Activated T-cell treated with anti-CD3 and anti-CD28 coated beads, Interleukin-2, amount 50 U/mL, for 72 hours (primary cell): ENCODE measurements at regions not wholly inside any gene's neighbourhood (a gene's known extent, or its start where the extent isn't known, plus 50 kb on each side); places are given as distances from the start of the nearest gene placed in this dataset.

ENCODE experiments used
- ATAC-seq, 2 donors: fragments of 150-1000 bp; cut with Tn5 transposase; replicated peaks in 1 of 2; 2 replicates each; pipeline ENCODE4 v1.10.0; 2021; ENCODE audit warnings: moderate library complexity in 2 of 2, mild to moderate bottlenecking in 1 of 2
- DNase-seq, 2 donors: peaks; one replicate each; pipeline ENCODE4 v3.0.0; 2021 to 2022; ENCODE audit warnings: mixed read lengths in 1 of 2
- H3K27ac Mint-ChIP-seq: one replicate; pipeline ENCODE4 v1.8.0; 2022; ENCODE audit warnings: mild to moderate bottlenecking, moderate library complexity, mixed read lengths
- H3K27me3 Mint-ChIP-seq: one replicate; pipeline ENCODE4 v1.8.0; 2022; ENCODE audit warnings: low read depth, mixed read lengths
- H3K36me3 Mint-ChIP-seq, 2 donors: one replicate each; pipeline ENCODE4 v1.8.0; 2022; ENCODE audit warnings: mixed read lengths in 2 of 2, mild to moderate bottlenecking in 1 of 2; ENCODE audit not compliant: insufficient read depth in 2 of 2
- H3K4me1 Mint-ChIP-seq: one replicate; pipeline ENCODE4 v1.8.0; 2022; ENCODE audit warnings: low read depth, mixed read lengths
- H3K4me3 Mint-ChIP-seq, 2 donors: one replicate each; pipeline ENCODE4 v1.8.0; 2022; ENCODE audit warnings: mild to moderate bottlenecking in 2 of 2, mixed read lengths in 2 of 2, moderate library complexity in 2 of 2
- H3K9me3 Mint-ChIP-seq, 2 donors: one replicate each; pipeline ENCODE4 v1.8.0; 2022; ENCODE audit warnings: mixed read lengths in 2 of 2

DNA sequence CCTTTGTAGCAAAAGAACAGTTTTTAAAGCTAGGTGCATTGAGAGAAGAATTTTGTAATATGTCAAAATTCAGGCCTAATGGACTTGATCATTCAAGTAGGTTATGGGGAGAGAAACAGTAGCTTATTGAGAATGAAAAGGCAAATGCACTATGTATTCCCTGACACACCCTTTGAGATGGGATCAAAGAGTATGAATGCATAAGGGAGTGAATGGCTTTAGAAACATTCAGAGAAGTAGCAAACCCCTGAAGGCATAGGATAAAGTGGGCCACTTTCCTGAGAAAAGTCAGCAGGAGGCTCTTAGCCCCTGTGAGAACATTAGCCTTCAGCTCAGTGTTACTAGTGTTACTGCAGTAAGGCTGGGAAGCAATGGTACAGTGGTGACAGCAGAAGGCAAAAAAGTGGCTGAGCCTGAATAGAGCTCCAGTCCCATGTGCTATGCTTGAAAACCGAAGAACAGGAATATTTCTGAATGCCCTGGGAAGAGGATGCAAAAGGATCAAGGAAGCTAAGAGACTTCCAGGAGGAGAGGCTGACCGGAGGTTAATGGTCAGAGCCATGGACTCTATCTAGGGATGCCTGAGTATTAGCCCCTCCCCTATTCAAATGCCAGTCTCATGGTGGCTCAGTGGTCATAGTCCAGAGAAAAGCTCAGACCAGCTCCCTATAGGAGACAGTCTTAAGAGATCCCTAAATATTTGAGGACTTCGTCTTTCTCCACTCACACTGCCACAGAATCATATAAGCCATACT is 218.2 kb upstream of the SGO1 start:
- H3K27me3 Mint-ChIP-seq: no peaks in the 10 kb centered on the region
- no peak overlapping the region for H3K4me3 Mint-ChIP-seq
- no peaks in the 10 kb centered on the region for H3K4me1 Mint-ChIP-seq
- H3K36me3 Mint-ChIP-seq: no peaks in the 10 kb centered on the region
- ATAC-seq (no peak), DNase-seq (no peak)
- no peaks in the 10 kb centered on the region for H3K9me3 Mint-ChIP-seq
- no peak overlapping the region for H3K27ac Mint-ChIP-seq

DNA sequence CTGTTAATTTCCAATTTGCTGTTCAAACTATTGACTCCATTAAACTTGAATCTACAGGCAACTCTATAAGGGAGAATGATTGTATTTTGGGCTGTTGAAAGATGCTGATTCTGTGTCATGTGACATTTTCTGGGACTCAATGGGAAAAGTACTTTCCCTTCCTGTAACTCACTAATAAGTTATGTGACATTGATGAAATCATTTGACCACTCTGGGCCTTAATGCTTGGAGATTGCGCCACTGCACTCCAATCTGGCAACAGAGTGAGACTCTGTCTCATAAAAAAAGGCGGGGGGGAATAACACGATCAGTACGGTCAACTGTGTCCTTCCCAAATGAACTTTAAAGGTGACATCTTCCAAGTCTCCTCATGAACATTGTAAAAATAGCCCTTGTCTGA is 215.2 kb upstream of the SGO1 start:
- Mint-ChIP-seq H3K4me3 (no peak overlapping the region), H3K27ac (no peak overlapping the region), H3K36me3 (no peaks in the 10 kb centered on the region), H3K4me1 (no peaks in the 10 kb centered on the region), H3K27me3 (no peaks in the 10 kb centered on the region), H3K9me3 (no peaks in the 10 kb centered on the region)
- ATAC-seq (no peak), DNase-seq (no peak)

DNA sequence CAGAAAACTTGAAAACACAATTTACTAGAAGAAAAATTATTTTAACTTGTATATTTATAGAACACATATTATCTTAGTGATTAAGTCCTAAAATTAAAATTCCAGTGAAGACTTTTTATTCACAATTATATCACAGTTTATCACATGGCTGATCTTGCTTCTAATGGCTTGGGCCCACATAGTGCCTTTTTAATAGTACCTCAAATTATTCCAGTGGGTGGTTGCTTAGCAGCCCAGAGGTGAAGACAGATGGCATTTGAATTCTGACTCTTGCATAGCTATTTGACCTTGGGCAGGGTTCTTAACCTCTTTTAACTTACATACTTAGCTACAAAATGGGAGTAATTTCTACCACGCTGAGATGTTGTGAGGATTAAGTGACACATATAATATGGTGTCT is 214.7 kb upstream of the SGO1 start:
- ATAC-seq: no peak
- Mint-ChIP-seq H3K4me1 (no peaks in the 10 kb centered on the region), H3K4me3 (no peak overlapping the region), H3K9me3 (no peaks in the 10 kb centered on the region), H3K27ac (no peak overlapping the region), H3K36me3 (no peaks in the 10 kb centered on the region), H3K27me3 (no peaks in the 10 kb centered on the region)
- no peak for DNase-seq

GRCh38 chr3:20400281-20400680 is 214.3 kb upstream of the SGO1 start:
- DNase-seq (no peak), ATAC-seq (no peak)
- no peak overlapping the region for H3K4me3 Mint-ChIP-seq
- H3K9me3 Mint-ChIP-seq: no peaks in the 10 kb centered on the region
- no peak overlapping the region for H3K27ac Mint-ChIP-seq
- H3K36me3 Mint-ChIP-seq: no peaks in the 10 kb centered on the region
- H3K4me1 Mint-ChIP-seq: no peaks in the 10 kb centered on the region
- no peaks in the 10 kb centered on the region for H3K27me3 Mint-ChIP-seq

DNA sequence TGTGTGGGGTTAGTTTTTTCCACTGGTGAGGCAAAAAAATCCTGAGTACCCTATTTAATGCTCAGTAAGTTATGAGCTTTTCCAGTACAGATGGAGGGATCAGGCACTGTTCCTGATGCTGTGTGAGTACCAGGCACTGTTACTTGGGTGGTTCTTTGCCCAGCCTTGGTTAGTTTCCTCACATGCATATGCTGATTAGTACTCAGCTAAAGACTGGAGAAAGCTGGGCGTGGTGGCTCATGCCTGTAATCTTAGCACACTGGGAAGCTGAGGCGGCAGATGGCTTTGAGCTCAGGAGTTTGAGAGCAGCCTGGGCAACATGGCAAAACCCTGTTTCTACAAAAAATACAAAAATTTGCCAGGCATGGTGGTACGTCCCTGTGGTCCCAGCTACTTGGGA is 210.3 kb upstream of the SGO1 start:
- no peak for DNase-seq
- no peaks in the 10 kb centered on the region for H3K9me3 Mint-ChIP-seq
- H3K4me1 Mint-ChIP-seq: no peaks in the 10 kb centered on the region
- no peak for ATAC-seq
- no peak overlapping the region for H3K27ac Mint-ChIP-seq
- no peaks in the 10 kb centered on the region for H3K36me3 Mint-ChIP-seq
- no peak overlapping the region for H3K4me3 Mint-ChIP-seq
- no peaks in the 10 kb centered on the region for H3K27me3 Mint-ChIP-seq

DNA sequence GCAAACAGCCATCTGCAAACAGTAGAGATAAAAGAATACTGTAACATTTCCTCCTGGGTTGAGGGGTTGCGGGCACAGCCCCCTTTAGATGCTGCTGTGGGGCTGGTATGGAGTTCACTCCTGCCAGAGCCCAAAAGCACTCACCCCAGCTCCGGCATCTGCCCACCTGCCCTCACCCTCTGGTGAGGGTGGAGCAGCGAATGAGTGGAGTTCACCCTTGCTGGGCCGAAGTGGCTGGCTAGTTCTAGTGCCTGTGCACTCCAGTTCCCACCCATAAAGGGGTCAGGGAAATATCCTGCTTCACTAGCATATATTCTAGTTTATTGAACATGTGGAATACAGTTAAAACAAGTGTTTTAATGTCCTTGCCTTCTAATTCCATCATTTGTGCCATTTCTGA is 209.7 kb upstream of the SGO1 start:
- H3K9me3 Mint-ChIP-seq: no peaks in the 10 kb centered on the region
- no peaks in the 10 kb centered on the region for H3K27me3 Mint-ChIP-seq
- no peaks in the 10 kb centered on the region for H3K36me3 Mint-ChIP-seq
- ATAC-seq: no peak
- no peak overlapping the region for H3K4me3 Mint-ChIP-seq
- no peak overlapping the region for H3K27ac Mint-ChIP-seq
- H3K4me1 Mint-ChIP-seq: no peaks in the 10 kb centered on the region
- no peak for DNase-seq

DNA sequence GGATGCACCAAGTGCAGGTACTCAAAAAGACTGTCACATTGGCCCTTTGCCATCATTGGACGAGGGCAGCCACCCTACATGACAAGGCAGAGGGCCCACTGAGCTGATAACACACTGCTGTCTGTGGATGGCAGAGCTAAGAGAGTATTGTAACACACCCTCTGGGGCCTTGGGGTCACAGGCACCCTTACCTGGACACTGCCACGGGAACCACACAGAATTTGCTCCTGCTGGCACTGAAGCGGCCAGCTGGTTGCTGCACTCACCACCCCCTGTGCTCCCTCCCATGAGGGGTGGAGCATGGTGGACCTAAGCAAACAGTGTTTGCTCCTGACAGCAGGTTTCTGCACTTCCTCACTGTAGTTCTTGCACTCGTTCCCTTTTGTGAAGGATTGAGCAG is 208.2 kb upstream of the SGO1 start:
- Mint-ChIP-seq H3K4me3 (no peak overlapping the region), H3K9me3 (no peaks in the 10 kb centered on the region), H3K36me3 (no peaks in the 10 kb centered on the region), H3K4me1 (no peaks in the 10 kb centered on the region), H3K27me3 (no peaks in the 10 kb centered on the region), H3K27ac (no peak overlapping the region)
- no peak for ATAC-seq
- DNase-seq: no peak

- Mint-ChIP-seq H3K4me1 (no peaks in the 10 kb centered on the region), H3K9me3 (no peaks in the 10 kb centered on the region), H3K27ac (no peak overlapping the region), H3K4me3 (no peak overlapping the region), H3K36me3 (no peaks in the 10 kb centered on the region), H3K27me3 (no peaks in the 10 kb centered on the region)
- ATAC-seq (no peak), DNase-seq (no peak)
Measured at GRCh38 chr3:20391644-20392043, 205.6 kb upstream of the SGO1 start.

DNA sequence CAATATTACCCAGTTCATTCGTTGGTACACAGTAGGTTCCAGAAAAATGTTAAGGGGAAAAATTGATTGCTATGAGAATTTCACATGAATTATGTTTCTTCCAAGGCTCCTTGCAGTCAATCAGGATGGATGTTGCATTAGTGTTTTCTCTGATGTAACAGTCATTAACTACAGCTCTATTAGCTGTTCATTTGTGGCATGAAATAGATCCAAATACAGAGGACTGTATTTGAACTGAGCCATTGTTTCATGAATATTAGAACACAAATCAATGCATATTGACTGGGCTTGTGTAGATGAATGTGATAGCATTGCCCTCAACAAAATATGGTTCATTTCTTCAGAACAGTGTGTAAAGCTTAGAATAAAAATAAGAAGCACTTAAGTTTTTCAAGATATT is 203.0 kb upstream of the SGO1 start:
- Mint-ChIP-seq H3K27ac (no peak overlapping the region), H3K9me3 (no peaks in the 10 kb centered on the region), H3K27me3 (no peaks in the 10 kb centered on the region), H3K4me1 (no peaks in the 10 kb centered on the region), H3K4me3 (no peak overlapping the region), H3K36me3 (no peaks in the 10 kb centered on the region)
- no peak for DNase-seq
- ATAC-seq: no peak

DNA sequence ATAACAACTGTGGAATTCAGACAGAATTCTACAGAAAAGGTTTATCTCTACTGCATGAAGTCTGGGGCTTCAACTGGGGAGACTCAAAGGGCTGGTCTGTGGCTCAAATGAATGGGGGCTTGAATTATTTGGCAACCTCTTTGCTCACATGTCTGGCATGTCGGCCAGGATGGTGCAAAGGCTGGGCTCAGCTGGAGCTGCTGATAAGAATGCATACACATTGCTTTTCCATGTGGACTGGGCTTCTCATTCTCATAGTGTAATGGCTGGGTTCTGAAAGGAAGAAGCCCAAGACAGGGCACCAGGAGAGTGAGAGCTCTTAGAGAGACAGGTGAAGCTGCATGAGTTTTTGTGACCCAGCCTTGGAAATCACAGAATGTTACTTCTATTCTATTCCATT is 194.3 kb upstream of the SGO1 start:
- Mint-ChIP-seq H3K27ac (no peak overlapping the region), H3K9me3 (no peaks in the 10 kb centered on the region), H3K4me1 (no peaks in the 10 kb centered on the region), H3K36me3 (no peaks in the 10 kb centered on the region), H3K4me3 (no peak overlapping the region), H3K27me3 (no peaks in the 10 kb centered on the region)
- DNase-seq (no peak), ATAC-seq (no peak)

DNA sequence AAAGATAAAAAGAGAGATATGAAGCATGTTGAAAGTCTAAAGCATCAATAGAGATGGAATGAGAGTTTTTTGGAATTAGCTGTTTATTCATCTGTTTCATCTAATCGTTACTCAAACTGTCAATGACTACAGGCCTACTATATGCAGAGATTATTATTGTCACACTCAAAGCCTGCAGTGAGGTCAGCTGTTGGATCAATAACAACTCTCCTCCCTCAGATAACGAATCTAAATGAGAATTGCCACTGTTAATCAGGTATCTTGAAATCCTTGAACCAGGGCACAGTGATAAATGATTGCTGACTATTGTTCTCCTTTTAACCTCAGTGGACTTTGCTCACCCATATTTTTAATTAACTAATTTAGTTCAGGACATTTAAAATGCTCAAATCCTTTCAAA is 192.3 kb upstream of the SGO1 start:
- DNase-seq (no peak), ATAC-seq (no peak)
- Mint-ChIP-seq H3K9me3 (no peaks in the 10 kb centered on the region), H3K4me1 (no peaks in the 10 kb centered on the region), H3K27ac (no peak overlapping the region), H3K4me3 (no peak overlapping the region), H3K36me3 (no peaks in the 10 kb centered on the region), H3K27me3 (no peaks in the 10 kb centered on the region)

- no peaks in the 10 kb centered on the region for H3K9me3 Mint-ChIP-seq
- H3K4me3 Mint-ChIP-seq: no peak overlapping the region
- no peak for ATAC-seq
- DNase-seq: no peak
- no peaks in the 10 kb centered on the region for H3K36me3 Mint-ChIP-seq
- no peak overlapping the region for H3K27ac Mint-ChIP-seq
- H3K27me3 Mint-ChIP-seq: no peaks in the 10 kb centered on the region
- no peaks in the 10 kb centered on the region for H3K4me1 Mint-ChIP-seq
Measured at GRCh38 chr3:20376665-20377217, 190.7 kb upstream of the SGO1 start.

GRCh38 chr3:20375302-20375701 is 189.3 kb upstream of the SGO1 start:
- no peaks in the 10 kb centered on the region for H3K27me3 Mint-ChIP-seq
- H3K4me3 Mint-ChIP-seq: no peak overlapping the region
- no peaks in the 10 kb centered on the region for H3K36me3 Mint-ChIP-seq
- DNase-seq: no peak
- H3K4me1 Mint-ChIP-seq: no peaks in the 10 kb centered on the region
- no peaks in the 10 kb centered on the region for H3K9me3 Mint-ChIP-seq
- H3K27ac Mint-ChIP-seq: no peak overlapping the region
- peak in 1 of 2 donors; percentile 63 for ATAC-seq
